GM21423 (cell line): ENCODE measurements at regions not wholly inside any gene's neighbourhood (a gene's known extent, or its start where the extent isn't known, plus 50 kb on each side); places are given as distances from the start of the nearest gene placed in this dataset.
"Not testable (repeated sequence)": the region's sequence is repeated elsewhere in the genome, so short reads cannot be mapped to it uniquely, and the experiment has no call there.

Source experiments
- ATAC-seq: cut with Tn5 transposase; IDR thresholded peaks from one replicate; pipeline ENCODE4 v1.9.1; 2021; ENCODE audit warnings: mild to moderate bottlenecking, moderate library complexity; ENCODE audit not compliant: unreplicated experiment

DNA sequence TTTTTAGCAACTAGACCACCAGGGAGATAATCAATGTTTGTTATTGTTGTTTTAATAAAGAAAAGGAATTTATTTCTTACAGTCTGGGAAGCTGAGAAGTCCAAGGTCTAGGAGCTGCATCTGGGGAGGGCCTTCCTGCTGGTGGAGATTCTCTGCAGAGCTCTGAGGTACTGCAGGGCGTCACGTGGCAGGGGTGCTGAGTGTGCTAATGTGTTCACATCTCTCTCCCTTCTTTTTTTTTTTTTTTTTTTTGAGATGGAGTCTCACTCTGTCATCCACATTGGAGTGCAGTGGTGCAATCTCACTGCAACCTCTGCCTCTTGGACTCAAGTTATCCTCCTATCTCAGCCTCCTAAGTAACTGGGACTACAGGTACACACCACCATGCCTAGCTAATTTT lies 150.9 kb upstream of the TRIM24 start:
- ATAC-seq, result no peak

DNA sequence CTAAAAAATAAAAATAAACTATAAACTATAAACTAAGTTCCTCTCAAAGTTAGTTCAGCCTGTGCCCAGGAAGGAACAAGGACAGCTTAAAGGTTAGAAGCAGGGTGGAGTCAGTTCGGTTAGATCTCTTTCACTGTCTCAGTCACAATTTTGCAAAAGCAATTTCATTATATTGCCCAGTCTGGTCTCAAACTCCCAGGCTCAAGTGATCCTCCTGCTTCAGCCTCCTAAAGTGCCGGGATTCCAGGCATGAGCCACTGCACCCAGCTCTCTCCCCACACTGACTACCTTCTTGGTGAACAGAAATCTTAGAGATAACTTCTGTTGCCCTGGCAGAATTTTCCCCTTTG lies 146.3 kb upstream of the TRIM24 start:
- no peak for ATAC-seq

DNA sequence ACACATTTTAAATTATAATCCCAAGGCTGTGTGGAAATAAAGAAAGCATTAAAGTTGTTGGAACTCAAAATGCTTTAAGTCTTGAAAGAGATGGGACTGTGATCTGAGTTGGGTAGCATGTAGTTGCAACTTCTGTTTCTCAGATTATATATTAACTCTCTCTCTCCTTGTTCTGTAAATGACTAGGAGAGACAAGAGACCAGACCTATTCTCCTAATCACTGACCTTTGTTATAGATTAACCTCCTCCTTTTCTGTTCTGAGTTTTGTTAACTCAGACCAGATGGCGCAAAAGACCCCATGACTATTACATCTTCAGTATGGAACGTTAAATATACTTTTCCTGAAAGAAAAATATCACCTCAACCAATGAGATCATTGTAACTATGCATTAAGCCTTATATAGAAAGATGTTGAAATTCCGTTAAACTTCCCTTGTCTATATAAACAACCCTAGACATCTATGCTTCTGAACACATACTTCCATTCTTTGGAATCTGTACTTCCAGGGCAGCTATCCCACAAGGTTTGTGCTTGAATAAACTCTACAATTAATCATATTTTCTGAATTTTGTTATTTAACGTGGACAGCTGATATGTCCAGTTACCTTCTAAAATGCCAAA lies 143.5 kb upstream of the TRIM24 start:
- ATAC-seq, result peak; percentile 99

DNA sequence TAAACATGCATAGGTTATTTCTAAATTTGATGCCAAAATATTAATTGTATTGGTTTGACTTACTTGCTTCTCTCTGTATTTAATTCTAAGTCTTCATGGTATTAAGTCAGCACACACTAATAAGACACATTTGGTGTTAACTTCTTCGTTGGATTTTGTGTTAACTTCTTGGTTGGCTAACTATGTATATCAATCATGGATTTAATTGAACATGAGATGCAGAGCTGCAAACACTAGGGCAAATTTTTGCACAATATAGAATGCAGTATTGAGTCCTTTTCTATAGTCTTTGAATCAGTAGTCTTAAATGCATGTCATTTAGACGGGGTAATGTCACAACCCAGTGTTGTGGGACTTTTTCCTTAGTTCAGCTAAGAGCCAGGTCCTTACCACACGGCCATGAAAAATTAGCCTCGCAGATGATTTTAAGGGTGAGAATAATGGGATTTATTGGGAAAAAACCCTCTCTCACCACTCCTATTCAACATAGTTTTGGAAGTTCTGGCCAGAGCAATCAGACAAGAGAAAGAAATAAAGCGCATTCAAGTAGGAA lies 142.9 kb upstream of the TRIM24 start:
- no peak for ATAC-seq

DNA sequence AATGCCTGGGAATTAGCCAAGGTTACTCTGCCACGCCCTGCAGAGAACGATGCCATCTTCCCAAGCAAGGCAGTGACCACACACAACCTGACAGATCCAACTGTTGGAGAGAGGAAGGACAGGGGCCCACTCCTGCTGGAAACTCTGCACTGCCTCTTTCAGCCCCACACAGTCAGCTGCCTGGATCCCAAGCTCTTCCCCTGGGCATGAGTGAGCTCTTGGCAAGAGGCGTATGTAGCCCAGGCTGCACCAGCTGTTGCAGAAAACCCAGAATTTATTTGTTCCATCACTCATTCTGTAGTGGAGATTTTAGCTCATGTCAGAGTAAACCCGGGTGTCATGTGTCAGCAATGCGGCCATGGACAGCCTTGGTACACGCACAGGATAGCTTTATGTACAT lies 135.1 kb upstream of the TRIM24 start:
- ATAC-seq, result no peak

DNA sequence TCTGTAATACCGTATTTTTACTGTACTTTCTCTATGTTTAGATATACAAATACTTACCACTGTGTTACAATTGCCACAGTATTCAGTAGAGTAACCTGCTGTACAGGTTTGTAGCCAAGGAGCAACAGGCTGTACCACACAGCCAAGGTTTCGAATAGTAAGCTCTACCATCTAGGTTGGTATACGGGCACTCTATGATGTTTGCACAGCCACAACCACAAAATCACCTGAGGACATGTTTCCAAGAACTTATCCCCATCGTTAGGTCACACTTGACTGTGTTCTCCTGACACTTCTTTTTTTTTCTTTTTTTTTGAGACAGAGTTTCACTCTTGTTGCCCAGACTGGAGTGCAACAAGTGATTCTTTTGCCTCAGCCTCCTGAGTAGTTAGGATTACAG lies 134.6 kb upstream of the TRIM24 start:
- ATAC-seq, result no peak

DNA sequence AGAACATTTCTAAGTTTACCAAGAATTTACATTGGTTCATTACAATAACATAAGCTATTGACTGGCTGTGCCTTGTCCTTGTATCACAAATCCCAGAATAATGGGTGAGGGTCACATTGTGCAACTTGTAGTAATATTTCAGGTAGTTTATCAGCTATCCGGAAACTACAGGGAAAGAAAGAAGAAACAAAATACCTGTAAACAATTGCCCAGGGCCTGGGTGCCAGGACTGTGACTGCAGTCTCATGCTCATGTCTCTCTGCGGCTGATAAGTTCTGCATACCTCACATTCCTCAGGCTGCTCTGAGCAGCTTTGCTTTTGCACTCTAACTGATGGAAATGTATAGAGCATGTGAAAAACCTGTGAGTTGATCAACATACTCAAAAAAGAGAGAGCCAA lies 131.8 kb upstream of the TRIM24 start:
- ATAC-seq, result no peak

DNA sequence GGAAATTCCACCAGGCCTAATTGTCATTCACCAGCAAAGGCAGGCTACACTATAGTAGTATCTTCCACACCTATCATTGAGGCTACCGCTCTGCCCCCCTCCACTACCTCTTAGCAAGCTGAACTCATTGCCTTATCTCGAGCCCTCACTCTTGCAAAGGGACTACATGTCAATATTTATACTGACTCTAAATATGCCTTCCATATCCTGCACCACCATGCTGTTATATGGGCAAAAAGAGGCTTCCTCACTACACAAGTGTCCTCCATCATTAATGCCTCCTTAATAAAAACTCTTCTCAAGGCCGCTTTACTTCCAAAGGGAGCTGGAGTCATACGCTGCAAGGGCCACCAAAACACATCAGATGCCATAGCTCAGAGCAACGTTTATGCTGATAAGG lies 127.2 kb upstream of the TRIM24 start:
- ATAC-seq, result not testable (repeated sequence)

DNA sequence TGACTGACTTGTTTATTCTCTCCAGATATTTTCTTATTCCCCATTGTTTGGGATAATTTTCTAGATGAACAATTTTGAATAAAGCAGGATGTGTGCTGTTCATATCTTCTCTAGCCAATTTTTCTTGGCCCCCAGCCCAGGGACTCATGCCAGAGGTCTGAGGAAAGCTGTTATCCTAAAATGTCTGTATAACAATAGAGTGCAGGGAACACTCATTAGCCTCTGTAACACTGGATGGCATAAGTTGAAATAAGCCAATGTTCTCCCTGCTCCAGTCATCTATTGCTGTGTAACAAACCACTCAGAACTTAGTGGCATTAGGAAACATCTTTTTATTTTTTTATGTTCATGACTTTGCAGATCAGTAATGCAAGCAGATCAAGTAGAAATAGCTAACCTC lies 121.7 kb upstream of the TRIM24 start:
- no peak for ATAC-seq

DNA sequence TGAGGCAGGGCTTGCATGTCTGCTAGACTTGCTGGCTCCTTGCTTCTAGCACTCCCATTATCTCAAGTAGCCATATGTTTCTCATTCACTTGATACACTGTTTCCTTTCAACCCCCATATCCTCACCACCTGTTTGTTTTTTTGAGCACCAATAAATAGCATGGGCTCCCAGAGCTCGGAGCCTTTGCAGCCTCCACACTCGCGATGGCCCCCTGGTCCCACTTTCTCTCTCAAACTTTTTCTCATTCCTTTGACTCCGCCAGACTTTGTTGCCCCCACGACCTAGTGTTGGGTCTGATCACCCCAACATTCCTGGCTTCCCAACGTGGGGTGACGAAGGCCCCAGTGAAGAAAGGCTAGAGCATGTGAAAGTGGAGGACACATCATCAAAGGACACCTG lies 120.8 kb upstream of the TRIM24 start:
- not testable (repeated sequence) for ATAC-seq

DNA sequence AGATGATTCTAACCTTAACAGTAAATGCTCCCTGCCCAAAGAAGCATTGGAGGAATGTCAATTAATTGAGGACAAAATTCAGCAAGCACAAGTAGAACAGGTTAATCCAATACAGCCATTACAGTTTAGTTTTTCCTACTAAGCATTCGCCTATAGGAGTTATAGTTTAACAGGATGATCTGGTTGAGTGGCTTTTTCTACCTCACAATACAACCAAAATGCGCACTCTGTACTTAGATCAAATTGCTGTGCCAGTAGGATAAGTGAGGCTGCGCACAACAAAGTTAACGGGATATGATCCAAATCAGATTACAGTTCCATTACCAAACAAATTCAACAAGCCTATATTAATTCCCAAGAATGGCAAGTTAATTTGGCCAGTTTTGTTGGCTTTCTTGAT lies 117.1 kb upstream of the TRIM24 start:
- no peak for ATAC-seq

DNA sequence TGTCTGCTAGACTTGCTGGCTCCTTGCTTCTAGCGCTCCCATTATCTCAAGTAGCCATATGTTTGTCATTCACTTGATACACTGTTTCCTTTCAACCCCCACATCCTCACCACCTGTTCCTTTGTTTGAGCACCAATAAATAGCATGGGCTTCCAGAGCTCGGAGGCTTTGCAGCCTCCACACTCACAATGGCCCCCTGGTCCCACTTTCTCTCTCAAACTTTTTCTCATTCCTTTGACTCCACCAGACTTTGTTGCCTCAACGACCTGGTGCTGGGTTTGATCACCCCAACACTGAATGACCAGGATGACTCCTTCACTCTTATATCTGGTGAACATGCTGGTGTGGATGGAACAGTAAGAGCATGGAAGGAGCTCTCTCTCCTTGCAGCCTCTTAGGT lies 114.5 kb upstream of the TRIM24 start:
- no peak for ATAC-seq

DNA sequence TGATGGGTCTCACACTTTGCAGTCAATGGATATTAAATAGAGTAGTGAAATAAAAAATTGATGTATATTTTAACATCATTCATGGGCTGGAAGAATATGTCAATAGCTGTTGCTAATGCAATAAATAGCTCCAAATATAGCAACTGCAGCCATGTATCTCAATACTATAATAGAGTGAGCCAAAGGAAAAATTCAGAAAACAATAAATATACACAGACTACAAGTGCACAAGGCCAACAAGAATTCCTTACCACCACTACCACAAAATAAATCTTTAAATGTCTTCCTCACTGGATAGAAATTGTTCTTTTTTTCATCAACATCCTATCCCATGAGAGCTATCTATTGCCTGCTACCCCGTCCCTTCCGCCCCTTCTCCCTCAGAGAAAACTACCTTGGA lies 113.1 kb upstream of the TRIM24 start:
- no peak for ATAC-seq

DNA sequence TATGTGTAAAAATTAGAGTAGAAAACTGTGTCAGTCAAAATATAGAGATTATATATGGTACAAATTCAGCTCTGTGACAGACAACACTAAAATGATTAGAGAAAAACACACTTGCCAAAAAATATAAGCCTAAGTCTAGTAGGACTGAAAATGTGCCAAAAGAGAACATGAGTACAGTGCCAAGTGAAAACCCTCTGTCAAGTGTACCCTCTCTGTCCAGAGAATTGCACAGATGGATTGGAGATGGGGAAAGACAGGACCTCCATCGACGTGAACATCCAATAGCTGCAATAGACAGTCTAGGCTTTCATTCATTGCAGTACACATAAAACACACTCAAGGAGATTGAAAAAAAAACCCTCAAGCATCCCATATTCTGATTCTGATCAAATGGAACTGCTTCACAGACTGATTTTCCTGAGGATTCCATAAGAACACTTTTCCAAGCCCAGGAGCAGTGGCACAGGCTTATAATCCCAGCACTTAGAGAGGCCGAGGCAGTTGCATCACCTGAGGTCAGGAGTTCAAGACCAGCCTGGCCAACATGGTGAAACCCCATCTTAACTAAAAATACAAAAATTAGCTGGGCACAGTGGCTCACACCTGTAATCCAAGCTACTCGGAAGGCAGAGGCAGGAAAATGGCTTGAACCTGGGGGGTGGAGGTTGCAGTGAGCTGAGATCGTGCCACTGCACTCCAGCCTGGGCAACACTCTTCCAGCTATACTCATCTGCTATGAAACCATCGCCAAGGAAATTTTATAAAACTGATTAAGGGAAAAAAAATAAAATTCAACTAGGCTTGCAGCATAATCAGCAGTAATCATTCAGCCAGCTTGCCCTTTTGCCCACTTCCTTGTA lies 110.0 kb upstream of the TRIM24 start:
- no peak for ATAC-seq

DNA sequence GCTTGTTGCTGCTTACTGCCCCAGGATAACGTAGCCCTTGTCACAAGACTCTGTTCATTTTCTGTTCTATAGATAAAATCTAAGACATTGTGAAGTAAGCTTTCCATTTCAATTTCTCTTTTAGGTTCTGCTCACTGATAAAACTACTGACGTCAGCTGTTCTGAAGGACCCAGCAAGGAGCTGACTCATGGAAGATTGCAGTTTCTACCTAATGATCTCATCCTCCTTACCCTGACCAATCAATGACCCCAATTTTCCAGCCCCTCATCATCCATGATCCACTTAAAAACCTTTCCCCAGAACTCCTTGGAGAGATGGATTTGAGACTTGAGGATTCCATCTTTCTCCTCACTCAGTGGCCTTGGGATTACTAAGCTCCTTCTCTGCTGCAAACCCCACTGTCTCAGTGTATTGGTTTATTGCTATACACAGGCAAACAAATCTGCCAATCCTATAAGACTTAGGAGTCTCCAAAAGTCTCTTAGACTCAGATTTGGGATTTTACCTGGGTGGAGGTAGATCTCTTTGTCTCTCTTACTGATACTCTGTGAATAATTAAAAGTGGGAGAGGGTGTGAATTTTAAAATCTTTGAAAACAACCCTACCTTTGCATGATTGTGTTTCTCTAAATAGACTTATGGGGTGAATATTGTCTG lies 109.2 kb upstream of the TRIM24 start:
- ATAC-seq, result no peak

DNA sequence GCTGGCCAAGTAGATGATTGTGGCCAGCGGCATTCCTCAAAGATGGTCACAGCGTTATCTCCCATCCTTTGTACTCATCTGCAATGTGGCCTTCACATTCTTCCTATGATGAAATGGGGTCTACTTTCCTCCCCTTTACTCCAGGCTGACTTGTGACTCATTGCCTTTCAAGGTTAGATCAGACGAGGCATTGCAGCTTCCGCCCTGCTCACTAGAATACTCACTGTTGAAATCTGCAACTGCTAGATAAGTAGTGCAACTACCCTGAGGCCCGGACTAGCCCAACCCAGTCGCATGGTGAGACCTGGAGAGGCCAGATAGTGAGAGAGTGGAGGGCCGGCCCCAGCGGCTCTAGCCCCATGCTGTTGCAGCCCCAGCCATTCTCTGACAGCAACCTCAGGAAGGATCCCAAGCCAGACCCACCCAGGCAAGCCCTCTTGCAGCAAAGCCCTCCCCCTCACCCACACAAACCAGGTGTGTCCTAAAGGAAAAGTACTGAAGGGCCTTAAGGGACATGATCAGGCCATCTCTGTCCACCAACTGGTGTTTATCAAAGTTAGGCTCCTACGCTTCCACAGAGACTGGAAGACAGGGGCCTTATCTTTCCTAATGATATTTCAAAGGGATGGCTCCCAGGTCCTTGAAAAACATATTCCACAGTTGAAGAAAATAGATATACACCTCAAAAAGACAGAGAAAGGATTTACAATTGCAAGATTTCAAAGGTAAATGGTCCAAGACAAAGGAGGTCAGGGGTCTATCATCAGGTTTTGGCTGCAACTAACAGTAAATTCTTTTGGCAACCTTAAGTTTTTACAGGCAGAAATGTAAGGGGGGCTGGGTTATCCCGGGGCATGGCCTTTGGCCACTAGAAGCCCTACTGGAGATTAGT lies 107.2 kb upstream of the TRIM24 start:
- no peak for ATAC-seq

DNA sequence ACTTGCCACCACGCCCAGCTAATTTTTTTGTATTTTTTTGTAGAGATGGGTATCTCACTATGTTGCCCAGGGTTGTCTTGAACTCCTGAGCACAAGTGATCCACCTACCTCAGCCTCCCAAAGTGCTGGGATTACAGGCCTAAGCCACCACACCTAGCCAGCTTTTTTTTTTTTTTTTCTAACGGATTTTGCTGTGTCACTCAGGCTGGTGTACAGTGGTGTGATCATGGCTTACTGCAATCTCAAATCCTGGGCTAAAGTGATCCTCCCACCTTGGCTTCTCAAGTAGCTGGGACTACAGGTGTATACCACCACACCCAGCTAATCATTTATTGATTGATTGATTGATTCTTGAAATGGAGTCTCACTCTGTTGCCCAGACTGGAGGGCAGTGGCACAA lies 106.0 kb upstream of the TRIM24 start:
- no peak for ATAC-seq

DNA sequence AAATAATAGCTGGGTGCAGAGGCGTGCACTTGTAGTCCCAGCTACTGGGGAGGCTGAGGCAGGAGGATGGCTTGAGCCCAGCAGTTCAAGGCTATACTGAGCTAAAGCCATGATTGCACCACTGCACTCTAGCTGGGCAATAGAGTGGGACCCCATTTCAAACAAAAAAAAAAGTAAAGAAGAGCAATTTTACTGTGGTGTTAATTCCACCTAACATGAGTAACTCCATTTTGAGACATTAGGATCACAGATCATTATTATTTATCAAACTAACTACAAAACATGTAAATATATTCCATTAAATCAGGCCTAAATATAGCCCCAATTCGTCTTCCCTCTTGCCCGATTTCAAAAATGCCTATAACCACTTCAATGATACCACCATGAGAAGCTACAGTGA lies 104.8 kb upstream of the TRIM24 start:
- ATAC-seq, result no peak

DNA sequence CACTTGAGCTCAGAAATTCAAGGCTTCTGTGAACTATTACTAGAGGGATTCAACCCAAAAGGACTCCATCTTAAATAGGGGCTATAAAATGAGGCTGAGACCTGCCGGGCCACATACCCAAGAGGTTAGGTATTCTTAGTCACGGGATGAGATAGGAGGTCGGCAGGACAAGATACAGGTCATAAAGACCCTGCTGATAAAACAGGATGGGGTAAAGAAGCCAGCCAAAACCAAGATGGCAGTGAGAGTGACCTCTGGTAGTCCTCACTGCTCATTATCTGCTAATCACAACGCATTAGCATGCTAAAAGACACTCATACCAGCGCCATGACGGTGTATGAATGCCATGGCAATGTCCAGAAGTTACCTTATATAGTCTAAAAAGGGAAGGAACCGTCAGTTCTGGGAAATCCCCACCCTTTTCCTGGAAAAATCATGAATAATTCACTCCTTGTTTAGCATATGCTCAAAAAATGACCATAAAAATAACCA lies 101.2 kb upstream of the TRIM24 start:
- no peak for ATAC-seq

DNA sequence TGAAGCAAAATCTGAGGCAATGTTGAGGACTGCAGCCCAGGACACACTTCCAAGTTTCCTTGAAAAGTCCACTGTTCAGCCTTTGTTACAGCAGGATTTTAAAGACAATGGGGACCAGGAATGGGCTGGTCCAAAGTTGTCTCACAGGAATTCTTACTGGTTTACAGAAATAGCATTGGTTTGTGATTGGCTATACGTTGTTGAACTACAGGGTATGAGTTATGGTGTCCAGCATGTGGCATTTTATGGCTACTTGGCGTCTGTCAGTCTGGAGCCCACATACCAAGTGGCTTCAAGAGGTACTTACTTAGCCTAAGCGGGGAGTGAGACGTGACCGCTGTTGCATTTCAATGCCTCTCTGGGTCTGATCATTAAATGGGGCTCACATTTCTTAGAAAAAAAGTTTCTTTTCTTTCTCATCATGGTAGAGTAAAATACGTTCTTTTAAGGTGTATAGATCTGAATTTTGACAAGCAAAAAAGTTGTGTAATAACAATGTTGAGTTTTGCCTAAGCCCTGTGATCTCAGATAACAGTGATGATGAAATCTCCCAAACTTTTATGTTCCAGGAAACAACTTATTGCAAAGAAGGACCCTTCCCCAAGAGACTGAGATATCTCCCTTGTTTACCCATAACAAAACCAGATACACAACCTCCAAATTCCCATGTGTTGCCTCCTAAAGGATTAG lies 100.0 kb upstream of the TRIM24 start:
- ATAC-seq, result no peak
